ENCODE measurements at regions not wholly inside any gene's neighbourhood (a gene's known extent, or its start where the extent isn't known, plus 50 kb on each side); places are given as distances from the start of the nearest gene placed in this dataset.

- Histone ChIP-seq H3K4me3 (no peak overlapping the region), H3K27me3 (peaks cover 0 to 75% (median 66%) of the 10 kb centered on the region in 7 donors), H3K27ac (no peak overlapping the region), H3K36me3 (no peaks in the 10 kb centered on the region), H3K9me3 (no peaks in the 10 kb centered on the region), H3K4me1 (no peaks in the 10 kb centered on the region)
- WGBS, 2 donors: 27 to 35% methylated on average over 3 to 4 of the region's 4 CpGs
- intact Hi-C loops (cut with DNase I): no loop called here
- ATAC-seq: no peak
- TF ChIP-seq, protein P1, sequence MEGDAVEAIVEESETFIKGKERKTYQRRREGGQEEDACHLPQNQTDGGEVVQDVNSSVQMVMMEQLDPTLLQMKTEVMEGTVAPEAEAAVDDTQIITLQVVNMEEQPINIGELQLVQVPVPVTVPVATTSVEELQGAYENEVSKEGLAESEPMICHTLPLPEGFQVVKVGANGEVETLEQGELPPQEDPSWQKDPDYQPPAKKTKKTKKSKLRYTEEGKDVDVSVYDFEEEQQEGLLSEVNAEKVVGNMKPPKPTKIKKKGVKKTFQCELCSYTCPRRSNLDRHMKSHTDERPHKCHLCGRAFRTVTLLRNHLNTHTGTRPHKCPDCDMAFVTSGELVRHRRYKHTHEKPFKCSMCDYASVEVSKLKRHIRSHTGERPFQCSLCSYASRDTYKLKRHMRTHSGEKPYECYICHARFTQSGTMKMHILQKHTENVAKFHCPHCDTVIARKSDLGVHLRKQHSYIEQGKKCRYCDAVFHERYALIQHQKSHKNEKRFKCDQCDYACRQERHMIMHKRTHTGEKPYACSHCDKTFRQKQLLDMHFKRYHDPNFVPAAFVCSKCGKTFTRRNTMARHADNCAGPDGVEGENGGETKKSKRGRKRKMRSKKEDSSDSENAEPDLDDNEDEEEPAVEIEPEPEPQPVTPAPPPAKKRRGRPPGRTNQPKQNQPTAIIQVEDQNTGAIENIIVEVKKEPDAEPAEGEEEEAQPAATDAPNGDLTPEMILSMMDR (IDR thresholded peaks at IDR 0.05): no peak
- no peak for DNase-seq
These were observed 186.4 kb downstream of the MELK start for GRCh38 chr9:36759141-36759540.

- Histone ChIP-seq H3K4me3 (no peak overlapping the region), H3K27ac (no peak overlapping the region), H3K9me3 (no peaks in the 10 kb centered on the region), H3K4me1 (no peaks in the 10 kb centered on the region), H3K36me3 (no peaks in the 10 kb centered on the region), H3K27me3 (peaks cover 0 to 70% (median 66%) of the 10 kb centered on the region in 7 donors)
- TF ChIP-seq, protein P1 (IDR thresholded peaks at IDR 0.05): no peak
- DNase-seq (no peak), ATAC-seq (no peak)
- intact Hi-C loops (cut with DNase I): loop anchor here in 1 of 10 donors (5.0 kb wide), 1 partner anchor 52 kb away; no protein-coding TSS in a partner anchor
- WGBS, 2 donors: 69 to 77% methylated on average over 4 of the region's 4 CpGs
These were observed 187.3 kb downstream of the MELK start for GRCh38 chr9:36759976-36760375.

DNA sequence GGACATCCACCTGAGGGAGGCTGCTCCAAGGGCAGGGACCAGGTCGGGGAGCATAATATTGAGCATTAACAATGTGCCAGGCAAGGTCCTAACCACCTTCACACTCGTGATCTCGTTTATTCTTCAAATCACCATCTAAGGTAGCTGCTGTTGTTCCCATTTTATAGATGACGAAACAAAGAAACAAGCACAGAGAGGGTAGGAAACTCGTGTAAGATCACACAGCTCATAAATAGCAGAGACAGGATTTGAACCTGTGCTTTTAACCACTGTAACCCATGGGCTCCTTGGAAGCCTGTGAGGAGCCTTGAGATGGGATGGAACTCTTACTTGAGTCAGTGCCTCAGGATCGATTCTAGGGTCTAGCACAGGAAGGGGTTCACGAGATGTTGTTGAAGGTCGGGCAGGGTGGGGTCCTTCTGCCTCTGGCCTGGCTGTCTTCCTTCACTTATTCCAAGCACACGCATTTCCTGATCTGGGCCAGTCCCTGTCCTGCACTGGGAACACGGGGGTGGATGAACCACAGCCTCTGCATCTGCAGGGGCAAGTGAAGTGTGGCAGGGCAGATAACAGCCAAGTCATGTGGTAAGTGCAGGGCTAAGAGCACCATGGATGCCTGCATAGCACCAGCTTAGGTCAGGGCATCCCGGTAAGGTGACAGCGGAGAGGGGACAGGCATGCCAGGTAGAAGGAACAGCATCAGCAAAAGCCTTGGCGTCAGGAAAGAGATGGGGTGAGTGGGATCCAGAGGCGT is 188.1 kb downstream of the MELK start:
- Histone ChIP-seq H3K36me3 (no peaks in the 10 kb centered on the region), H3K4me3 (no peak overlapping the region), H3K27me3 (peaks cover 0 to 70% (median 58%) of the 10 kb centered on the region in 7 donors), H3K27ac (no peak overlapping the region), H3K9me3 (no peaks in the 10 kb centered on the region), H3K4me1 (peaks cover 0 to 6% (median 0%) of the 10 kb centered on the region in 9 donors)
- intact Hi-C loops (cut with DNase I): loop anchor here in 1 of 10 donors (5.0 kb wide), 1 partner anchor 51 kb away; no protein-coding TSS in a partner anchor
- no peak for DNase-seq
- TF ChIP-seq, protein P1 (IDR thresholded peaks at IDR 0.05): no peak
- whole genome bisulfite sequencing, 2 donors: 71 to 79% methylated on average over 14 of the region's 14 CpGs
- ATAC-seq: no peak

- Histone ChIP-seq H3K36me3 (no peaks in the 10 kb centered on the region), H3K27ac (no peak overlapping the region), H3K4me3 (no peak overlapping the region), H3K4me1 (peaks cover 0 to 6% (median 0%) of the 10 kb centered on the region in 9 donors), H3K27me3 (peaks cover 0 to 64% (median 47%) of the 10 kb centered on the region in 7 donors), H3K9me3 (peaks cover 0 to 6% (median 0%) of the 10 kb centered on the region in 11 donors)
- WGBS, 2 donors: 62 to 63% methylated on average over 10 of the region's 10 CpGs
- ATAC-seq (no peak), DNase-seq (no peak)
- TF ChIP-seq, protein P1 (IDR thresholded peaks at IDR 0.05): no peak
- intact Hi-C loops (cut with DNase I): loop anchor here in 1 of 10 donors (5.0 kb wide), 1 partner anchor 49 kb away; no protein-coding TSS in a partner anchor
These were observed 190.3 kb downstream of the MELK start for GRCh38 chr9:36762958-36763357.
